NCI-H69 (cell line): ENCODE measurements at regions not wholly inside any gene's neighbourhood (a gene's known extent, or its start where the extent isn't known, plus 50 kb on each side); places are given as distances from the start of the nearest gene placed in this dataset.

Source experiments
- DNase-seq: peaks from one replicate; lab custom pipeline; 2025; lab: John Stamatoyannopoulos, UW

- no peak for DNase-seq
Observed at GRCh38 chr3:76969996-76970615, 69.8 kb upstream of the ROBO2 start.

DNA sequence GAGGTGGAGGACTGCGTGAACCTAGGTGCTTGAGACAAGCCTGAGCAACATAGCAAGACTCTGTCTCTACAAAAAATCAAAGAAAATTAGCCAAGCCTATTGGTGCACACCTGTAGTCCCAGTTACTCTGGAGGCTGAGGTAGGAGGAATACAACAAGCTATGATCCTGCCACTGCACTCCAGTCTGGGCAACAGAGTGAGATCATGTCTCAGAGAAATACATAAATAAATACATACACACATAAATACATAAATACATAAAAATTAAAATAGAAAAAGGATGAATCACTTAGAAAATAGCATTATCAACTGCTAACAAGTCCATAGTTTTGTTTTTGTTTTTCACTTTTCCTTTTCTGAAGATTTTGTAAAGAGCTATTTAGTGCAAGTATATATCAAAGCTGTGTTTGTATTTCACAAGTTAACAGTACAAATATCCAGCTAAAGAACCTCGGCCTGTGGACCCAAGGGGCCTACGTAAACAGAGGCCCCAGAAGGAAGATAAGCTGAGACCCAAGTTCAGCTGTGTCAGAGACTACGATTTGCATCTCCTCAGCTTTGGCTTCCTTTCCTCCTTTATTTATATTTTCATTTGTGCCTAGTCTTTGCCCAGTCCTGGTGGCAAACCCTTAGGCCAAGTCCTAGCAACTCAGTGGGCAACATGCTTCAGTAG lies 67.1 kb upstream of the ROBO2 start:
- no peak for DNase-seq

GRCh38 chr3:76976996-76977395 lies 62.9 kb upstream of the ROBO2 start:
- no peak for DNase-seq

DNA sequence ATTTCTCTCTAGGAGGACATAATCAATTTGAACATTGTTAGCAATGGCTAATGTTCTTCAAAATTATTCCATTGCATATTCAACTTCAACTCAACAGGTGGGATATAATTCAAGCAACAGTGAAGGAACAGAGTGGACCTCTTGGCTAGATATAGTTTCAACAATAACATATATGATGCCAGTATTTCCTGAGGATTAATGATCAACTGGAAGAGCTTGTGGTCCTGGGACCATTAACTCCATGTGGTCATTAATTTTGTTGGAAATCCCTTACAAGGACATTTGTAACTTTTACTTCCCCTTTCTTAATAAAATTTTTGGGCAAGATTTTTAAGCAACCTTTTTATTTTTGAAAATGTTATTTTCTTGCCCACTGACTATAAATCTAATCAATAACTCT lies 54.3 kb upstream of the ROBO2 start:
- DNase-seq, result no peak

DNA sequence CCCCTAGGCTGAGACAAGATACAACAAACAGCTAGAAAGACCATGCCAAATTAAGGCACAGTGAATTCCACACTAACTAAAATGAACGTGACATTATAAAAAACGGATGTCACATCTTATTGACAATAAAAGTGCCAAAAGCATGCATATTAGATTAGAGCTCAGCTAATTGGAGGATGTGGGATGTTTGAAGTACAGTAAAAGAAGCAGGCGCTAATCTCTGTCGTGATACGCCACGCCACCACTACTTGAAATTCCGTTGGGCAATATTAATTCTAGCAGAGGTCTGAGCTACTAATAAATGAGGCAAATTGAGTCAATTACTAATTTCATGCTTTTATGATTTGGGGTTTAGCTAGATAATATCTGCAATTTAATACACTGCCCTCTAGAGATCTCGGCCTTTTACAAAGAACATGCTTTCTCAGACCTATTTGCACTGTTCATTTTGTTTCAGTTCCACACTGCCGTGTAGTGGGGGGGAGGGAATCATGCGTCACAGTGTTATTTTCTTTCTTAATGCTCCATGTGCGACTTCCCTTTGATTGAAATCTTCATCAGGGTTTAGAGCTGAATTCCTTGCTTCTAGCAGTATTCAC lies 52.9 kb upstream of the ROBO2 start:
- no peak for DNase-seq
